ENCODE measurements at regions not wholly inside any gene's neighbourhood (a gene's known extent, or its start where the extent isn't known, plus 50 kb on each side); places are given as distances from the start of the nearest gene placed in this dataset.

- Histone ChIP-seq H3K4me3 (replicated peaks in 1 of 3; ENCODE audit: low read depth in 2 of 3, low read length in 3 of 3) (no peak overlapping the region), H3K4me1 (ENCODE audit: control insufficient read depth in 1 of 2, insufficient read depth in 2 of 2, low read length in 2 of 2) (no peaks in the 10 kb centered on the region), H3K4me2 (replicated peaks; ENCODE audit: extremely low read depth, low read length, poor library complexity, severe bottlenecking) (no peak overlapping the region), H4K20me1 (ENCODE audit: insufficient read depth, low read length) (no peaks in the 10 kb centered on the region), H3K27ac (ENCODE audit: low read depth in 1 of 2, low read length in 2 of 2) (no peak overlapping the region), H3K9me3 (replicated peaks in 1 of 2; ENCODE audit: control insufficient read depth in 1 of 2, insufficient read depth in 1 of 2, low read length in 2 of 2) (peaks cover 5 to 11% of the 10 kb centered on the region in 2 donors), H2AFZ (ENCODE audit: insufficient read depth, low read depth, low read length, poor library complexity, severe bottlenecking) (no peak overlapping the region), H3K9ac (ENCODE audit: insufficient read depth, low read length, poor library complexity, severe bottlenecking) (no peak overlapping the region), H3K36me3 (replicated peaks in 1 of 2; ENCODE audit: control insufficient read depth in 1 of 2, insufficient read depth in 2 of 2, low read length in 2 of 2) (no peaks in the 10 kb centered on the region), H3K27me3 (ENCODE audit: control insufficient read depth in 2 of 2, insufficient read depth in 2 of 2, low read length in 2 of 2) (no peaks in the 10 kb centered on the region), H3K79me2 (ENCODE audit: insufficient read depth, low read length) (no peaks in the 10 kb centered on the region)
- DNase-seq: no peak
- H3K4me3 Mint-ChIP-seq: no peak overlapping the region
- peaks cover 0 to 1% (median 0%) of the 10 kb centered on the region in 3 donors for H3K27me3 Mint-ChIP-seq (ENCODE audit: low read depth in 3 of 3)
- H3K4me1 Mint-ChIP-seq: no peaks in the 10 kb centered on the region
- no peaks in the 10 kb centered on the region for H3K36me3 Mint-ChIP-seq
- intact Hi-C loops (cut with micrococcal nuclease): no loop called here
- WGBS (ENCODE audit: insufficient coverage): 70% methylated on average over 2 of the region's 5 CpGs
- H3K27ac Mint-ChIP-seq: no peak overlapping the region
- no peak for TF ChIP-seq CTCF (IDR thresholded peaks at IDR 0.05)
- peaks cover 2 to 14% (median 7%) of the 10 kb centered on the region in 7 donors for H3K9me3 Mint-ChIP-seq
Observed at GRCh38 chr1:95876276-95876675, 642.3 kb downstream of the RWDD3 start.

DNA sequence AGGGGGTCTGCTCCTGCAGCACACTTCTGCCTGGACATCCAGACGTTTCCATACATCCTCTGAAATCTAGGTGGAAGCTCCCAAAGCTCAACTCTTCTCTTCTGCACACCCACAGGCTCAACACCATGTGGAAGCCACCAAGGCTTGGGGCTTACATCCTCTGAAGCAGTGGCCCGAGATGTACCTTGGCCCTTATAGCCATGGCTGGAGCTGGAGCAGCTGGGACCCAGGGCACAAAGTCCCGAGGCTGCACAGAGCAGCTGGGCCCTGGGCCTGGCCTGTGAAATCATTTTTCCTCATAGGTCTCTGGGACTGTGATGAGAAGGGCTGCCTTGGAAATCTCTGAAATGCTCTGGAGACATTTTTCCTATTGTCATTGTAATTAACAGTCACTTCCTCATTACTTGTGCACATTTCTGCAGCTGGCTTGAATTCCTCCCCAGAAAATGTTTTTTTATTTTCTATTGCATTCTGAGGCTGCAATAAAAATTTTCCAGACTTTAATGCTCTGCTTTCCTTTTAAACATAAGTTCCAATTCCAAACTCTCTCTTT, 645.6 kb downstream of the RWDD3 start:
- Mint-ChIP-seq H3K4me1 (no peaks in the 10 kb centered on the region), H3K4me3 (no peak overlapping the region), H3K9me3 (peaks cover 2 to 12% (median 9%) of the 10 kb centered on the region in 7 donors), H3K36me3 (no peaks in the 10 kb centered on the region), H3K27ac (no peak overlapping the region), H3K27me3 (ENCODE audit: low read depth in 3 of 3) (peaks cover 0 to 1% (median 0%) of the 10 kb centered on the region in 3 donors)
- Histone ChIP-seq H3K4me3 (replicated peaks in 1 of 3; ENCODE audit: low read depth in 2 of 3, low read length in 3 of 3) (no peak overlapping the region), H3K36me3 (replicated peaks in 1 of 2; ENCODE audit: control insufficient read depth in 1 of 2, insufficient read depth in 2 of 2, low read length in 2 of 2) (no peaks in the 10 kb centered on the region), H3K4me2 (replicated peaks; ENCODE audit: extremely low read depth, low read length, poor library complexity, severe bottlenecking) (no peak overlapping the region), H3K79me2 (ENCODE audit: insufficient read depth, low read length) (no peaks in the 10 kb centered on the region), H3K27me3 (ENCODE audit: control insufficient read depth in 2 of 2, insufficient read depth in 2 of 2, low read length in 2 of 2) (no peaks in the 10 kb centered on the region), H3K27ac (ENCODE audit: low read depth in 1 of 2, low read length in 2 of 2) (no peak overlapping the region), H3K9me3 (replicated peaks in 1 of 2; ENCODE audit: control insufficient read depth in 1 of 2, insufficient read depth in 1 of 2, low read length in 2 of 2) (peaks cover 5 to 11% of the 10 kb centered on the region in 2 donors), H4K20me1 (ENCODE audit: insufficient read depth, low read length) (no peaks in the 10 kb centered on the region), H3K9ac (ENCODE audit: insufficient read depth, low read length, poor library complexity, severe bottlenecking) (no peak overlapping the region), H2AFZ (ENCODE audit: insufficient read depth, low read depth, low read length, poor library complexity, severe bottlenecking) (no peak overlapping the region), H3K4me1 (ENCODE audit: control insufficient read depth in 1 of 2, insufficient read depth in 2 of 2, low read length in 2 of 2) (no peaks in the 10 kb centered on the region)
- WGBS (ENCODE audit: insufficient coverage): 88% methylated on average over 2 of the region's 3 CpGs
- no peak for DNase-seq
- intact Hi-C loops (cut with micrococcal nuclease): no loop called here
- no peak for TF ChIP-seq CTCF (IDR thresholded peaks at IDR 0.05)

Data from CD14-positive monocyte (primary cell).